Liver (tissue), 8 donors: ENCODE measurements at regions not wholly inside any gene's neighbourhood (a gene's known extent, or its start where the extent isn't known, plus 50 kb on each side); places are given as distances from the start of the nearest gene placed in this dataset.

Experiments used
- DNase-seq: peaks from one replicate; pipeline ENCODE4 v3.0.0-alpha.2; 2017; ENCODE audit warnings: low spot score
- H3K27ac ChIP-seq, 2 donors: one replicate each; pipeline ENCODE4 v1.7.0; 2013; ENCODE audit warnings: inconsistent platforms in 2 of 2, low read length in 2 of 2, control low read depth in 1 of 2, low read depth in 1 of 2, mild to moderate bottlenecking in 1 of 2
- H3K27me3 ChIP-seq, 4 donors: one replicate each; pipeline versions ENCODE4 v1.6.1 to v1.7.0; 2013; ENCODE audit warnings: low read length in 3 of 4, inconsistent platforms in 1 of 4, mild to moderate bottlenecking in 1 of 4, moderate library complexity in 1 of 4; ENCODE audit not compliant: control insufficient read depth in 4 of 4, insufficient read depth in 4 of 4
- H3K36me3 ChIP-seq, 4 donors: one replicate each; pipeline versions ENCODE4 v1.6.1 to v1.7.0; 2013; ENCODE audit warnings: low read length in 3 of 4, mild to moderate bottlenecking in 3 of 4, low read depth in 1 of 4, moderate library complexity in 1 of 4; ENCODE audit not compliant: control insufficient read depth in 4 of 4, insufficient read depth in 3 of 4
- H3K4me1 ChIP-seq, 4 donors: one replicate each; pipeline versions ENCODE4 v1.6.1 to v1.7.0; 2013; ENCODE audit warnings: low read length in 3 of 4, mild to moderate bottlenecking in 3 of 4, moderate library complexity in 1 of 4; ENCODE audit not compliant: control insufficient read depth in 4 of 4, insufficient read depth in 4 of 4
- H3K4me3 ChIP-seq, 3 donors: one replicate each; pipeline versions ENCODE4 v1.6.1 to v1.7.0; 2013; ENCODE audit warnings: low read length in 3 of 3, control low read depth in 1 of 3, low read depth in 1 of 3, mild to moderate bottlenecking in 1 of 3
- H3K9ac ChIP-seq, 2 donors: one replicate each; pipeline ENCODE4 v1.7.0; 2013; ENCODE audit warnings: low read length in 2 of 2, mild to moderate bottlenecking in 2 of 2, moderate library complexity in 2 of 2, control low read depth in 1 of 2, low read depth in 1 of 2
- H3K9me3 ChIP-seq, 4 donors: one replicate each; pipeline versions ENCODE4 v1.6.1 to v1.7.0; 2013; ENCODE audit warnings: low read length in 3 of 4; ENCODE audit not compliant: control insufficient read depth in 4 of 4
- ATF3 ChIP-seq: IDR thresholded peaks from 2 replicates; pipeline ENCODE4 v1.6.1; 2016; ENCODE audit warnings: antibody characterized with exemption
- CTCF ChIP-seq: fragments of 150-350 bp; IDR thresholded peaks from 2 replicates; pipeline ENCODE4 v1.5.1; 2017; ENCODE audit warnings: improper control_type of control experiment, low read depth, low read length; ENCODE audit not compliant: missing input control
- EGR1 ChIP-seq, 2 donors: IDR thresholded peaks; 2 replicates each; pipeline ENCODE4 v1.6.1; 2016 to 2018; ENCODE audit warnings: antibody characterized with exemption in 2 of 2, low read depth in 2 of 2
- FOXA1 ChIP-seq: IDR thresholded peaks from 2 replicates; pipeline ENCODE4 v1.6.1; 2016; ENCODE audit warnings: antibody characterized with exemption
- FOXA2 ChIP-seq: IDR thresholded peaks from 2 replicates; pipeline ENCODE4 v1.6.1; 2016; ENCODE audit warnings: antibody characterized with exemption
- HNF4A ChIP-seq, 2 donors: conservative IDR thresholded peaks; 2 replicates each; pipeline ENCODE4 v1.6.1; 2016; ENCODE audit warnings: antibody characterized with exemption in 2 of 2, mild to moderate bottlenecking in 2 of 2
- HNF4G ChIP-seq: IDR thresholded peaks from 2 replicates; pipeline ENCODE4 v1.6.1; 2016; ENCODE audit warnings: antibody characterized with exemption
- JUND ChIP-seq, 2 donors: IDR thresholded peaks; 2 replicates each; pipeline ENCODE4 v1.6.1; 2016; ENCODE audit warnings: antibody characterized with exemption in 2 of 2
- MAX ChIP-seq: IDR thresholded peaks from 2 replicates; pipeline ENCODE4 v1.6.1; 2016; ENCODE audit warnings: antibody characterized with exemption
- RAD21 ChIP-seq, 2 donors: IDR thresholded peaks; 2 replicates each; pipeline ENCODE4 v1.6.1; 2016; ENCODE audit warnings: antibody characterized with exemption in 2 of 2, mild to moderate bottlenecking in 2 of 2
- REST ChIP-seq: IDR thresholded peaks from 2 replicates; pipeline ENCODE4 v1.6.1; 2016; ENCODE audit warnings: antibody characterized with exemption, mild to moderate bottlenecking
- RXRA ChIP-seq, 2 donors: IDR thresholded peaks; 2 replicates each; pipeline ENCODE4 v1.6.1; 2017 to 2018; ENCODE audit warnings: antibody characterized with exemption in 2 of 2, mild to moderate bottlenecking in 1 of 2
- SP1 ChIP-seq: IDR thresholded peaks from 2 replicates; pipeline ENCODE4 v1.6.1; 2018; ENCODE audit warnings: antibody characterized with exemption, mild to moderate bottlenecking
- TAF1 ChIP-seq: conservative IDR thresholded peaks from 2 replicates; pipeline ENCODE4 v1.6.1; 2016; ENCODE audit warnings: antibody characterized with exemption, mild to moderate bottlenecking
- YY1 ChIP-seq: IDR thresholded peaks from 2 replicates; pipeline ENCODE4 v1.6.1; 2016; ENCODE audit warnings: antibody characterized with exemption, mild to moderate bottlenecking
- ZBTB33 ChIP-seq: IDR thresholded peaks from 2 replicates; pipeline ENCODE4 v1.6.1; 2016; ENCODE audit warnings: antibody characterized with exemption
- WGBS: extraction: QIAGEN DNeasy Blood & Tissue Kit; methylation state at CpG from one replicate; pipeline ENCODE4 v1.1.7; 2013; 5-methylcytosine and 5-hydroxymethylcytosine counted together
- donor health status: healthy.
- donor health status: healthy.
- donor health status: healthy.
- donor health status: healthy.
- donor health status: healthy.

- Histone ChIP-seq H3K9me3 (no peaks in the 10 kb centered on the region), H3K9ac (no peak overlapping the region), H3K36me3 (no peaks in the 10 kb centered on the region), H3K4me3 (no peak overlapping the region), H3K27me3 (no peaks in the 10 kb centered on the region), H3K4me1 (no peaks in the 10 kb centered on the region), H3K27ac (no peak overlapping the region)
- TF ChIP-seq CTCF (no peak), TAF1 (no peak), FOXA2 (no peak), HNF4G (no peak), SP1 (no peak), ATF3 (no peak), YY1 (no peak), RAD21 (IDR thresholded peaks at IDR 0.05) (no peak), EGR1 (IDR thresholded peaks at IDR 0.05; ENCODE audit: low read depth in 2 of 2) (no peak), ZBTB33 (no peak), FOXA1 (no peak), REST (no peak), HNF4A (conservative IDR thresholded peaks at IDR 0.05) (no peak), MAX (no peak), RXRA (IDR thresholded peaks at IDR 0.05) (no peak)
- WGBS = 55% methylated on average over 2 of the region's 2 CpGs
- DNase-seq = no peak
Observed at GRCh38 chrX:26845056-26845455, 618.1 kb downstream of the PPP4R3C start.

- peaks cover 0 to 5% (median 0%) of the 10 kb centered on the region in 4 donors for H3K27me3 ChIP-seq
- no peaks in the 10 kb centered on the region for H3K36me3 ChIP-seq
- TF ChIP-seq HNF4A (conservative IDR thresholded peaks at IDR 0.05) (no peak), ATF3 (no peak), MAX (no peak), YY1 (no peak), EGR1 (IDR thresholded peaks at IDR 0.05; ENCODE audit: low read depth in 2 of 2) (no peak), JUND (IDR thresholded peaks at IDR 0.05) (no peak), ZBTB33 (no peak), CTCF (no peak), FOXA1 (no peak), RXRA (IDR thresholded peaks at IDR 0.05) (no peak), HNF4G (no peak)
- H3K9ac ChIP-seq = no peak overlapping the region
- H3K9me3 ChIP-seq = no peaks in the 10 kb centered on the region
- 13% methylated on average over 1 of the region's 1 CpG for WGBS
- H3K4me1 ChIP-seq = no peaks in the 10 kb centered on the region
- H3K4me3 ChIP-seq = no peak overlapping the region
- no peak for DNase-seq
- no peak overlapping the region for H3K27ac ChIP-seq
Observed at GRCh38 chrX:26822448-26822847, 606.5 kb downstream of the MAGEB5 start.
